Gastrocnemius medialis (tissue), 4 donors: ENCODE measurements at regions not wholly inside any gene's neighbourhood (a gene's known extent, or its start where the extent isn't known, plus 50 kb on each side); places are given as distances from the start of the nearest gene placed in this dataset.

Experiments
- ATAC-seq, 2 donors: fragments of 150-250 bp; one replicate each; pipeline ENCODE4 v1.9.1; 2016
- DNase-seq, 2 donors: peaks; one replicate each; pipeline ENCODE4 v3.0.0-alpha.2; 2019
- H3K27ac ChIP-seq, 4 donors: fragments of 200-600 bp; sonication (generic); 1 replicate in 1 of 4; 2 replicates in 3 of 4; pipeline ENCODE4 v1.5.1; 2016 to 2018; ENCODE audit warnings: mild to moderate bottlenecking in 2 of 4, moderate library complexity in 1 of 4
- H3K27me3 ChIP-seq, 3 donors: fragments of 200-600 bp; sonication (generic) in 2 of 3; 1 replicate in 1 of 3; 2 replicates in 2 of 3; pipeline versions ENCODE4 v1.5.1 to v1.6.0; 2016 to 2019; ENCODE audit warnings: mild to moderate bottlenecking in 1 of 3, moderate library complexity in 1 of 3
- H3K36me3 ChIP-seq, 2 donors: fragments of 200-600 bp; sonication (generic) in 1 of 2; one replicate each; pipeline ENCODE4 v1.5.1; 2017 to 2018
- H3K4me1 ChIP-seq, 2 donors: fragments of 200-600 bp; sonication (generic) in 1 of 2; one replicate each; pipeline ENCODE4 v1.5.1; 2016 to 2017; ENCODE audit warnings: mild to moderate bottlenecking in 2 of 2
- H3K4me3 ChIP-seq, 4 donors: fragments of 200-600 bp; sonication (generic) in 3 of 4; 1 replicate in 1 of 4; 2 replicates in 3 of 4; pipeline ENCODE4 v1.5.1; 2016 to 2019; ENCODE audit warnings: mild to moderate bottlenecking in 2 of 4
- H3K9me3 ChIP-seq, 3 donors: fragments of 200-600 bp; sonication (generic) in 2 of 3; 1 replicate in 1 of 3; 2 replicates in 2 of 3; pipeline ENCODE4 v1.5.1; 2016 to 2019
- CTCF ChIP-seq, 5 experiments: fragments of 450-650 bp in 3 of 5; fragments of 200-600 bp in 2 of 5; sonication (generic) in 2 of 5; IDR thresholded peaks in 4 of 5; conservative IDR thresholded peaks in 1 of 5; 1 replicate in 4 of 5; 2 replicates in 1 of 5; pipeline ENCODE4 v1.5.1; 2016 to 2019; ENCODE audit warnings: antibody characterized with exemption in 5 of 5, mild to moderate bottlenecking in 3 of 5, moderate library complexity in 3 of 5
- POLR2A ChIP-seq, 2 donors: fragments of 450-650 bp; IDR thresholded peaks; one replicate each; pipeline ENCODE4 v1.6.1; 2017; ENCODE audit warnings: antibody characterized with exemption in 2 of 2, mild to moderate bottlenecking in 2 of 2, moderate library complexity in 2 of 2
- in situ Hi-C, 4 donors: fragments of 200-750 bp; cut with MboI; loops; one replicate each; pipeline versions ENCODE4 v1.15.0 to v1.8.0; 2017; ENCODE audit warnings: low sequenced_read_pairs in 4 of 4
- intact Hi-C: fragments of 100-400 bp; cut with DNase I; formaldehyde crosslinking; loops from one replicate; pipeline ENCODE4 v1.15.1; 2023; ENCODE audit warnings: low total_unique reads

DNA sequence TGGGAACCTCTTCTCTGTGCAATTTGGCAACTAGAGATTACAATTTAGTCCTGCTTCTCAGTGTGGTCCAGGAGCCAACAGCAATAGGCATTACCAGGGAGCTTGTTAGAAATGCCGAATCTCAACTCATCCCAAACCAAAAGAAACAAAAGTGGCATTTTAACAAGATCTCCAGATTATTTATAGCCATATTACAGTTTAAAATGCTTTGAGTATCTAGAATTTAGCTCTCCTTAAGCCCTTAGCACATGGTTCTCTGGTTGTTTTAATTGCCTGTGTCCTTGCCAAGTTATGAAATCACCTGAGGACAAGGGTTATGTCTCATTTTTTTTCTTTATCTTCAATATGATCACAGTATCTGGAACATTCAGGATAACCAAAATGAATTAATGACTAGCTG, 51.6 kb upstream of the TAS2R1 start:
- H3K4me3 ChIP-seq, result no peak overlapping the region
- in situ Hi-C loops, result no loop called here
- no peaks in the 10 kb centered on the region for H3K4me1 ChIP-seq
- H3K27me3 ChIP-seq, result no peaks in the 10 kb centered on the region
- DNase-seq, result no peak
- H3K9me3 ChIP-seq, result no peaks in the 10 kb centered on the region
- intact Hi-C loops, result no loop called here
- no peak for ATAC-seq
- TF ChIP-seq POLR2A (IDR thresholded peaks at IDR 0.05) (no peak), CTCF (IDR thresholded peaks at IDR 0.05 in 4 of 5, conservative IDR thresholded peaks at IDR 0.05 in 1 of 5) (no peak)
- no peaks in the 10 kb centered on the region for H3K36me3 ChIP-seq
- H3K27ac ChIP-seq, result no peak overlapping the region
